ENCODE measurements at regions not wholly inside any gene's neighbourhood (a gene's known extent, or its start where the extent isn't known, plus 50 kb on each side); places are given as distances from the start of the nearest gene placed in this dataset.
A peak's percentile ranks its signal among the peaks of the same experiment; 100 is the strongest.
"Not testable (repeated sequence)": the region's sequence is repeated elsewhere in the genome, so short reads cannot be mapped to it uniquely, and the experiment has no call there.

DNA sequence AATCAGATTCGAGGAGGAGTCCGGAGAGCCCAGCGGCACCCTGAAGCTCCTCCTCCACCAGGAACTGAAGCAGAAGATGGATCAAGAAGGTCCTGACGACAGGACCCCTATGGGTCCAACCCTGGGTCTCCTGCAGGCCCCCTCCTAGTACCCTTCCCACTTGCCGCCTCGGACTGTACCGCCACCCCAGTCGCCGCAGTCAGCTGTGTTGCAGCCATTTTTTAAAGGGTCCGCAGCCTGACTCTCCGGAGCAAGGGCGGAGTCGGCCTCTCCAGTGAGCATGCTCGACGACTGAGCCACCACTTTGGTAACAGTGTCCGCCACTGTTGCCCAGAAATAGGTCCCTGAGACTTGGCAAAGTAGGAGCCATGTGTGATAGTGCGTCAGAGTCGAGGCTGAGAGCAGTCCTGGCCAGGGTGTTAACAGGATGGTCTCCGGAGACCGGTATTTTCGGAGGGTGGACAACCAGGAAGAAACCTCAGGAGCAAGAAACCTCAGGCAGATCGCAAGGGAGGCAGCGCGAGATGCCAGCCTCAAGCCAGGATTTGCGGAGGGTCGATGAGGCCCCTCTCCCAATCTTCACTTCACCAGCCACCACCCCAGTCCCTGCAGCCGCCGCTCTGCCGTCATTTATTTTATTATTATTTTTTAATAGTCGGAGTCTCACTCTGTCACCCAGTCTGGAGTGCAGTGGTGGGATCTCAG is 294.6 kb upstream of the ZNF337 start:
- peaks cover 0 to 8% of the 10 kb centered on the region in 2 donors for H3K27me3 ChIP-seq
- H3K36me3 ChIP-seq, result no peaks in the 10 kb centered on the region
- H3K4me3 ChIP-seq, result no peak overlapping the region
- intact Hi-C loops (cut with DNase I), result no loop called here
- DNase-seq (no peak), ATAC-seq (no peak)
- no peak overlapping the region for H3K27ac ChIP-seq
- H3K9me3 ChIP-seq, result no peaks in the 10 kb centered on the region
- no peaks in the 10 kb centered on the region for H3K4me1 ChIP-seq
- TF ChIP-seq, protein P1, sequence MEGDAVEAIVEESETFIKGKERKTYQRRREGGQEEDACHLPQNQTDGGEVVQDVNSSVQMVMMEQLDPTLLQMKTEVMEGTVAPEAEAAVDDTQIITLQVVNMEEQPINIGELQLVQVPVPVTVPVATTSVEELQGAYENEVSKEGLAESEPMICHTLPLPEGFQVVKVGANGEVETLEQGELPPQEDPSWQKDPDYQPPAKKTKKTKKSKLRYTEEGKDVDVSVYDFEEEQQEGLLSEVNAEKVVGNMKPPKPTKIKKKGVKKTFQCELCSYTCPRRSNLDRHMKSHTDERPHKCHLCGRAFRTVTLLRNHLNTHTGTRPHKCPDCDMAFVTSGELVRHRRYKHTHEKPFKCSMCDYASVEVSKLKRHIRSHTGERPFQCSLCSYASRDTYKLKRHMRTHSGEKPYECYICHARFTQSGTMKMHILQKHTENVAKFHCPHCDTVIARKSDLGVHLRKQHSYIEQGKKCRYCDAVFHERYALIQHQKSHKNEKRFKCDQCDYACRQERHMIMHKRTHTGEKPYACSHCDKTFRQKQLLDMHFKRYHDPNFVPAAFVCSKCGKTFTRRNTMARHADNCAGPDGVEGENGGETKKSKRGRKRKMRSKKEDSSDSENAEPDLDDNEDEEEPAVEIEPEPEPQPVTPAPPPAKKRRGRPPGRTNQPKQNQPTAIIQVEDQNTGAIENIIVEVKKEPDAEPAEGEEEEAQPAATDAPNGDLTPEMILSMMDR (IDR thresholded peaks at IDR 0.05), result no peak

DNA sequence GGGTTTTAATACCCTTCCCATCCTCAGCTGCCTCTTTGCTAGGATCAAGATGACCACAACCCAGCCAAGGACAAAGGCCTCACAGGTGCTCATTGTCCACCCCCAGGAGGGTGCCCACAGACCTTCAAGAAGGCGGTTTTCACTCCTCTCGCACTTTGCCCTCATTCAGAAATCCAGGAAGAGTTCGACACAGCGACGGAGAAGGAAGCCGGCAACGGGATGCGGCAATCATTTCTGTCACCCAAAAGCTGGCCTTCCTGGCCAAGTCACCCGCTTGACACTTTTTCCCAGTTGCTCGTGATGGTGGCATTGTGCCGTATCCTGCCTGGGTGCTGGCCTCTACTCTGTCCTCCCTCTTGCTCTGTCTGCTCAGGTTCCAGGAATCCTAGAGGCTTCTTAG is 293.0 kb upstream of the ZNF337 start:
- H3K36me3 ChIP-seq; H3K27ac ChIP-seq; H3K9me3 ChIP-seq; H3K4me1 ChIP-seq; DNase-seq; H3K27me3 ChIP-seq; intact Hi-C loops (cut with DNase I); ATAC-seq; H3K4me3 ChIP-seq: not testable (repeated sequence)

DNA sequence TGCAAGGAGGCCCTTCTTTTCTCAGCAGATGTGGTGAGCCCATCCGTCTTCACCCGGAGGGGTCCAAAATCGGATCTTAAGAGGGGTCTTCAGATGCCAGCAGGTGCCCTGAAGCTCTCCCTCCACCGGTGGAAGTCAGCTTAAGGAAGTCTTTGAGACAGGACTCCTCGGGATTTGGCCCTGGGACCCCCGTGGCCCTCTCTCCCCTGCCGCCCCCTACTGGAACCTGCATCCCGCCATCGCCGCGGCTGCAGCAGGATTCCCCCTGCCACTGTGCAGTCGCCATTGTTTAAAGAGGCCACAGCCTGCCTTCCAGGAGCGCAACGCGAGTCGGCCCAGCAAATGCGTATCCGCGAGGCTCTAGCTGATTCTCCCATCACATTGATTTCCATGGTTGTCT is 292.5 kb upstream of the ZNF337 start:
- no peaks in the 10 kb centered on the region for H3K36me3 ChIP-seq
- intact Hi-C loops (cut with DNase I), result no loop called here
- H3K27ac ChIP-seq, result no peak overlapping the region
- TF ChIP-seq, protein P1 (IDR thresholded peaks at IDR 0.05), result no peak
- H3K4me3 ChIP-seq, result no peak overlapping the region
- no peaks in the 10 kb centered on the region for H3K4me1 ChIP-seq
- H3K27me3 ChIP-seq, result peaks cover 0 to 8% of the 10 kb centered on the region in 2 donors
- no peak for DNase-seq
- H3K9me3 ChIP-seq, result no peaks in the 10 kb centered on the region
- ATAC-seq, result no peak

DNA sequence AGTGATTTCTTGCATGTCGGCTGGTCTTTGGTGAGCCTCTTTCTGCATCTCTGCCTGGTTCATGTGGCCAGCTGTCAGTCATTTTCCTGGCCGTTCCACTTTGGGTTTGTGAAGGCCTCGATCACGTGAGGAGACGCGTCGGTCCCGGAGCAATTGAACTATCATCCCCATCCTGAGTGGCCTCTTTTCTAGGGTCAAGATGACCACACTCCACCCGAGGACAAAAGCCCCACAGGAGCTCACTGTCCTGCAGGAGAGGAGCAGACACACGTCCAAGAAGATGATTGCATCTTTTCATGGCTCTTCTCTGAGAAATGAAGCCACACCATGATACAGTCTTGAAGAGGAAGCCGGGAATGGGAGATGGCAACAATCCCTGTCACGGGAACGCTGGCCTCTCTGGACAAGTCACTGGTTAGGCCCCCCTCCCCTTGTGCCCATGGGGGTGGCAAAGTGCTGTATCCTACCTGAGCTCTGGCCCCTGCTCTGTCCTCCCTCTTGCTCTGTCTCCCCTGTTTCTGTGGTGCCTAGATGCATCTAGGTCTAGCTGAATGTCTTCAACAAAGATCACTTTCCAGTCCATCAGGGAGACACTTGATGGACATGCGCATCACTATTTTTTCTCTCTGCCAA is 291.4 kb upstream of the ZNF337 start:
- H3K27ac ChIP-seq, H3K4me1 ChIP-seq: not testable (repeated sequence)

DNA sequence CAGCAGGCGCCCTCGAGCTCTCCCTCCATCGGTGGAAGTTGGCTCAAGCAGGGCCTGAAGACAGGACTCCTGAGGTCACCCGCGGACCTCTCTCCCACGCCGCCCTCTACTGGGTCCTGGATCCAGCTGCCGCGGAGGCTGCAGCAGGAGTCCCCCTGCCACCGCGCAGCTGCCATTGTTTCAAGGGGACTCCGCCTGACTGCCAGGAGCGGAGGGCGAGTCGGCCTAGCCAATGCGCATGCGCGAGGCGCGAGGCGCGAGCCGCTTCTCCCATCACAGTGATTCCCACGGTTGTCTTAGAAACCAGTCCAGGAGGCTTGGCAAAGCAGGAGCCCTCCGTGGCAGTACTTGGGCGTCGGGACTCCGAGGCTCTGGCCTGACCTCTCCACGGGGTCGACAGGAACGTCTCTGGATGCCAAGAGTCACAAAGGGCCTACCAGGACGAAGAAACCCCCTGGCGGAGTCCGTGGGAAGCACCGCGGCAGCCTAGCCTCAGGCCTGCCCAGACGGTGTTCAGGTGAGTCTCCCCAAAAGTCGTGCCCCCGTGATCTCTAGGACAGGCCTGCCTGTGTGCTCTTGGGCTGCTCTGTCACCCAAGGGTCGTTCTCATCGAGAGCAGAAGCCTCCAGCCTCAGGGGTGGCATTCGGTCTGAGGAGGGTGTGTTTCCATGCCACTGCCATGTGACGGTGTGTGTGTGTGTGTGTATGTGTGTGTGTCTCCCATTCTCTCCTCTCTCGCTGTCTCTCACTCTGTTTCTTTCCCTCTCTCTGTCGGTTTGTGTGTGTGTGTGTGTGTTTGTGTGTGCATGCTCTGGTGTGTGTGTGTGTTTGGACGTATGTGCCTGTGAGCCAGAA is 290.6 kb upstream of the ZNF337 start:
- Histone ChIP-seq H3K4me3 (peak overlapping the region; percentile 15 to 20), H3K36me3 (no peaks in the 10 kb centered on the region), H3K9me3 (no peaks in the 10 kb centered on the region), H3K27me3 (peaks cover 0 to 8% of the 10 kb centered on the region in 2 donors), H3K4me1 (no peaks in the 10 kb centered on the region), H3K27ac (no peak overlapping the region)
- DNase-seq (peak in 3 of 4 donors; percentile 37 to 83 (median 70)), ATAC-seq (peak; percentile 62)
- intact Hi-C loops (cut with DNase I), result no loop called here
- TF ChIP-seq, protein P1 (IDR thresholded peaks at IDR 0.05), result peak; percentile 20 to 27

More for the DNA sequence above, 291.4 kb upstream of the ZNF337 start:
- DNase-seq; H3K36me3 ChIP-seq; ATAC-seq; H3K27me3 ChIP-seq; H3K9me3 ChIP-seq; intact Hi-C loops (cut with DNase I); H3K4me3 ChIP-seq: not testable (repeated sequence)

DNA sequence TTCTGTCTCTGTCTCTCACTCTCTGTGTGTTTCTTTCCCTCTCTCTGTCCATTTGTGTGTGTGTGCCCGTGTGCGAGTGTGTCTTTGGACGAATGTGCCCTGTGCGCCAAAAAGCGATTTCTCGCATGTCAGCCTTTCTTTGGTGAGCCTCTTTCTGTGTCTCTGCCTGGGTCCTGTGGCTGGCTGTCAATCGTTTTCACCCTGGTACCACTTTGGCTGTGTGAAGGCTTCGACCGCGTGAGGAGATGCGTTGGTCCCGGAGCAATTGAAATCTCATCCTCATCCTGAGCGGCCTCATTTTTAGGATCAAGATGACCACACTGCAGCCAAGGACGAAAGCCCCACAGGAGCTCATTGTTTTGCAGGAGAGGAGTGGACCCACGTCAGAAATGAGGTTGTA is 288.9 kb upstream of the ZNF337 start:
- intact Hi-C loops (cut with DNase I), result no loop called here
- TF ChIP-seq, protein P1 (IDR thresholded peaks at IDR 0.05), result no peak
- no peak overlapping the region for H3K4me3 ChIP-seq
- no peak for ATAC-seq
- no peak for DNase-seq
- H3K4me1 ChIP-seq, result no peaks in the 10 kb centered on the region
- peaks cover 0 to 8% of the 10 kb centered on the region in 2 donors for H3K27me3 ChIP-seq
- no peaks in the 10 kb centered on the region for H3K9me3 ChIP-seq
- H3K27ac ChIP-seq, result no peak overlapping the region
- H3K36me3 ChIP-seq, result no peaks in the 10 kb centered on the region
